Medulla oblongata (tissue), 1 donor: ENCODE measurements at regions not wholly inside any gene's neighbourhood (a gene's known extent, or its start where the extent isn't known, plus 50 kb on each side); places are given as distances from the start of the nearest gene placed in this dataset.

Source experiments
- DNase-seq: peaks from one replicate; pipeline ENCODE4 v3.0.0-alpha.2; 2015; ENCODE audit errors: extremely low spot score

DNA sequence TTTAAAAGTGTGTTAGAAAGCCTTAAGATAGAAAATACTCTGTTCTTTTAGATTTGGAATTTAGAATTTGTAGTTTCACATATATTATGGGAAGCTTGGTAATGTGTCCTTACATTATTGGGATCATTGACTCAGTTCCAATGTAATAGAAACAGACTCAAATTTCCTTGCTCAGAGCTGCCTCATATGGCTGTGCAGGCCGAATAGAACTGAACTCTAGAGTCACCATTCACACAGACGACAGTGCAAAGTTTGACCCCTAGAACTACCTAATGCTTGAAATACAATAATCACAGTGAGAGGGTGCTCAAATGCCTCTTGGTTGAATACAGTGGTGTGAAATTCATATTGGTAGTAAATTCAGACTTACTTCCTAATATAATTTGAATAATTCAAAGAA is 482.7 kb upstream of the CITED2 start:
- no peak for DNase-seq

DNA sequence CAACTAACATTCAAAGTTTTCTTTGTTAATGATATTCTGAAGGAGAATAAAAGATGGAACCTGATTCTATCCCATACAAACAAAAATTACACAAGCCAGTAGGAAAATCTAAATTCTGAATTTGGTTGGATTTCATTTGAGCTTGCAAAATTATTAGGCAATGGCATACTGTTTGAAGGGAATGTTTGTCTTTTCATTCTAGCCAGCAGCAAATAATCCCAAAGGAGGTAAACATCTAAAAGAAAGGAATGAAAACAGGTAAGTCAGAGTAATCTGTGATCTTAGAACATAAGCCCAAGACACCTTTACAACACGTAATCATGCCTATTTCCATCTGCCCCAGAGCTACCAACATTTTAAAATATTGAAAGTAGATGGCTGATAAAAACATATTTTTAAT is 482.1 kb upstream of the CITED2 start:
- no peak for DNase-seq

DNA sequence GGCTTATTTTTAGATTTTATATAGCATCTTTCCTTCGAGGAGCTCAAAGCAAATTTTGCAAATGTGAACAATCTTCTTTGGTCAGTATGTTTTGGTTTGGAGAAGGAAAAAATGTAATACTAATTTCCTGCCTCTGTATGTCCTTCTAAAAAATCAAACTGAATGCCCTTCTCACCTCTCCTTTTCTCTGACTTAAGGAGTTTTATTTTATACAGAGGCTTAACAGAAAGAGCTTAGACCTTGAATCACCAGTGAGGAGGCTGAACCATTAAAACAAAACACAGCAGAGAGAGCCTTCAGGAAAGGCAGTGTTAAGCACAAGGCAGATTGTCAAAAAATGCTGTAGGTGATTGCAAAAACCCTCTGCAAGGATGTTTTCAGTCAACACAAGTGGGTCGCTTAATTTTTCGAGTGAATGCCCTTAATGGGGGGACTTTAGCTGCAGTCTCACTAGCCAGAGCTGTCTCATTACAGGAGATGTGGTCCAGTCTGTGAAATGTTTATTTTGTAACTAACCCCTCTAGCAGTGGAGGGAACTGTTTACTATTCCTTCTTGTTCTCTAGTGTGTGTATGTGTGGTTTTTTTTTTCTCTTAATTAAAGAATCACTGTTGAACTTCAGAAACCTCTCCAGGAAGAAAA is 481.3 kb upstream of the CITED2 start:
- DNase-seq, result no peak

DNA sequence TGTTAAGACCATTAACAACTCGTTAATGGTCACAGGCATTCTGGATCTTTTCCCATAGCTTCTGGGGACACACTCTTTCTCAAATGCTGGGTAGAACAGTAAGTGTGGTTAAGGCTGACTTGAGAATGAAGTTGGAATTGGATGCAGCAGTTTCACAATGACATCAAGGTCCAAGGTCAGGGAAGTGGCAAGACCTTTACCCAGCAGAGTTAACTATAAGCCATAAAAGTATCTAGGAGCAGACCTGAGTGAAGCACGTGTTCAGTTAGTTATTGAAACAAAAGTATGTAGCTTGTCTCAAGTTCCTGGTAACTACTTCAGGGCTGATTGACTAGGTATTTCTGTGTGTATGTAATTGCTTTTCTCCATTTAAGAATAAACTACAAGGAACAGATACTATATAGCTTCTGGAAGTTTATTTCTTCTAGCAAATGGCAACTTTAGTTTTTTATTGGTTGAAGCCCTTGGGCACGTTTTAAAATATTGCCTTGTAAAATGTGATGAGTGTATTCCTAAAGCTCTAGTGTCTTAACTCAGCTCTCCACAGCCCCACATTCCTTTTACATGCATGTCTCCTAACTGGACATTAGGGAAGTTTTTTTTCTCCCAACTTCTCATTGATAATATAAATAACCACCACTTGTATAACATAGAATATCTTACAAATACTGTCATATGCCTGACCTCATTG is 479.0 kb upstream of the CITED2 start:
- DNase-seq, result no peak

DNA sequence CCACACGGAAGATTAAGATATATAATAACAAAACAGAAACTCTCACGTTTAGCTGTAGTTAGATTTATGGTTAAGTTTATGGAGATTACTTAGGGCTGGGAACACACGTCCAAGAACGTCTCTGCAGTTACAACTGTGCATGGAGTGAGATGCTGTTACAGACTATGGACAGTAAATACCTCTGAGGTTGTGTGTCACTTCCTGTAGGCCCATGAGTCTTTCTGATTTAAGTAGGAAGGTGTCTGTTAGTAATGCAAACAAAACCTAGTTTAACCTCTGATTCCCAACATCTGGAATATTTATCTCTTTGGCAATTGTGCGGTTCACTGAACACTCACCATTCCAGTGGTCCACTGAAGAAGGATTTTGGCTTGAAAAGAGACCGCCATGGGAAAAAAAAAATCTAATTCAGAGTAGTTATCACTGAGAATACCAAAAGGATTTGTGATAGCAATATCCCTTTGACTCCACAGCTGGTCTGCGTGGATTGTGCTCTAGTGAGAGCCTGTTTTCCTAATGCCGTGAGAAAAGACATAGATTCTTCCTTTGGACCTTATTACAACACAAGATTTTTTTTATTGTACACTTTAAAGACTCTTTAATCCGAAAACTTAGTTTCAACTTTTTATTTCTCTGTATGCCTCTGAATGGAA is 478.2 kb upstream of the CITED2 start:
- DNase-seq, result no peak

DNA sequence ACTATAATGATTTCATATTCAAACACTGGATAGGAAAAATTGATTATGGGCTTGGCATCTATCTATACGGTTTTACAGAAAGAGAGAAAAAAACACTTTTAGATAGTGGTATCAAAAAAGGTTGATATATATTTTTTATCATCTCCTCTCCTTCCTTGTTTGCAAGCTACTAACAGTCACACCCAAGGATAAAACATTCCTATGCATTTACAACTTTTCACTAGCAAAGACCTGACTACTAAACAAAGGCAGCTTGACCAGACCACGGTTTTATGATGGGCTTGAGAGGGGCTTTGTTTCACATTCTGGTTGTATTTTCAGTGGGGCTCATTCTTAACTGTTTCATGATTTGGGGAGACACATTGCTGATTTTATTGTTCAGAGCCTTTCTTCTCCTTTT is 477.6 kb upstream of the CITED2 start:
- DNase-seq, result no peak

DNA sequence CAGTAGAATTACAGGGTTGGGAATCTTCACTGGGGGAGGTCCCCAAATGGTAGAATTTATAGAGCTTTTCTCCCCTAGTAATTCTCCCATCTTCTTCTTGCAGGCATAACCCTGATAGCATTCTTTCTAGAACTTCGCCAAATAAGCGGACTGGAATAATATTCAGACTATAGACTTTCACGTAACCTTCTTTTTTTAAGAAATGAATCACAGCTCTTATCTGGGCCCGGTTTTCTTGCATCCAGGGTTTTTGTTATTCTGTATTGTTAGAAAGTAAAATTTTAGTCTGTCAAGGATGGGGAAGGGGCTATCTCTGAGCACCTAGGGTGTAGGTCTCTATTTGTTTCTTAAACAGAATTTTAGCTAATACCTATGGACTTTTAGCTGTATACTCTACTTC is 476.8 kb upstream of the CITED2 start:
- no peak for DNase-seq

DNA sequence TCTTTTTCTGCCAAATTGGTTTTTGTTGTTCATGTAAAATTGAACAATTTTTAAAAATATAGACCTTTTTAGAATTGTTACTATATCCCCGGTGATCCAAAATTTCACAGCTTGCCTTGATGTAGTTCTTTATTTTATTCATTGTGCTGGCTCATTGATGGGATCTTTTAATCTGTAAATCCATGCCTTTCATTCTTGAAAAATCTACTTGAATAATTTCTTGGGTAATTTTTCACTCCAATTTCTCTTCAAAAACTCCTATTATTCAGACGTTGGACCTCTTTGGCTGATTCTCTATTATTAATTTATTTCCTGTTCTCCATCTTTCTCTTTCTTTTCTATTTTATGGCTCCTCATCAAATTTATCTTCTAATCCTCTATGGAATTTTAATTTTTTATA is 476.1 kb upstream of the CITED2 start:
- DNase-seq, result no peak

DNA sequence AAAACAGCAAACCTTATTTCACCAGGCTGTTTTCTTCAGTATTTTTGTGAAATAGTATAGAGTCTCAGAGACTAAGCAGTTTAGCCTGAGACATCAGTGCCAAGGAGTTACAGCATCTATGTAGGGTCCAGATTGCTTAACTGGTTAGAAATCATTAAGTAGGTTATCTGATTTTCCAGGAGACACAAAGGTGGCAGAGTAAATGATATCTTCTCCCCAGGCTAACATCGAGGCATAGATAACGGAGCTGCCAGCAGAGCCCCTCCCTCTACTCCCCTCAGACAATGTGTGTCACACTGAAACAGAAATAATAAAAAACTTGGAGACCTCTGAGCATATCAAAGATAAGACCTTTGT is 473.0 kb upstream of the CITED2 start:
- no peak for DNase-seq

DNA sequence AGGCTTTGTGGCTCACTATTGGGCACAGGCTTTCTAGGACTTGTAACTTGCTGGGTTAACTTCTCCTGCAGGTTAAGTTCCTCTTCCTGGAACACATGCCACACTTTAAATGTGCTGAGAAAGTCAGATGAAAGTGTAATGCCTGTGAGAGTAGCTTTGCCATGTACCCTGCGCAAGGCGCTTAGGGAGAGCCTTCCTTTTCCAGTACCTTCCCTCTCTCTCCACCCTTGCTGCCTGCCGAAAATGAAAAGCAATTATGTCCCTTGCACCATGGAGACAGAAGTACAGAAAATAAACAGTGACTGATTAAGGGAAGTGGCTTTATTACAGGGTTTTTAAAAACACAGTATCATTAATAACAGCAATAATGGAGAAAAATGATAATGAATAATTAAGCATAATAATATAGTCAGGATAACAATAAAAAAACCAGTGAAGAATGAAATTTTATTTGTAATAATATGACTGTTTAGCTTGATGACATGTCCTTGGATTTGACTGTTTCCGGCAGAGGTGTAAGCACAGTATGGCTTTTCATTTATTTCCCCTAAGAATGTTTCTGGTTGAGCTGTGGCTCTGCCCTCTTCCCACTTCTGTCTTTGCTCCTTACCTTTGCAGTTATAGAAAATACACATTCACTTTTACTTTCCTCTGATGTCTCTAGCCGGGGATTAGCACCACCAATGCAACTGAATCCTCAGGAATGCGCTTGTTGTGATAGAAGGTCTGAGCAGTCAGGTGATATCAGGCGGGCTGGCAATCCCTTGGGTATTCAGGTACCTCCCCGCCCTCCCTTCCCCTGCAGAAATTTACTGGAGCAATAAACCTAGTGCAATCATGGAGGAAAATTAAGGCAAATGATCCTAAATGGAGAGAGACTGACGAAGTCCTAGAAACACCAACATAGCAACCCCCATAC is 472.3 kb upstream of the CITED2 start:
- peak; percentile 29 for DNase-seq

DNA sequence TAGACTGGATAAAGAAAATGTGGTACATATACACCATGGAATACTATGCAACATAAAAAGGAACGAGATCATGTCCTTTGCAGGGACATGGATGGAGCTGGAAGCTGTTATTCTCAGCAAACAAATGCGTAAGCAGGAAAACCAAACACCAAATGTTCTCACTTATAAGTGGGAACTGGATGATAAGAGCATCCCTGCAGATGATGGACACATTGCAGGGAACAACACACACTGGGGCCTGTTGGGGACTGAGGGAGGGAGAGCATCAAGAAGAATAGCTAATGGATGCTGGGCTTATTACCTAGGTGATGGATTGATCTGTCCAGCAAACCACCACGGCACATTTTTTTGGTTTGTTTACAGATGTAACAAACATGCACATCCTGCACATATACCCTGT is 470.5 kb upstream of the CITED2 start:
- no peak for DNase-seq

DNA sequence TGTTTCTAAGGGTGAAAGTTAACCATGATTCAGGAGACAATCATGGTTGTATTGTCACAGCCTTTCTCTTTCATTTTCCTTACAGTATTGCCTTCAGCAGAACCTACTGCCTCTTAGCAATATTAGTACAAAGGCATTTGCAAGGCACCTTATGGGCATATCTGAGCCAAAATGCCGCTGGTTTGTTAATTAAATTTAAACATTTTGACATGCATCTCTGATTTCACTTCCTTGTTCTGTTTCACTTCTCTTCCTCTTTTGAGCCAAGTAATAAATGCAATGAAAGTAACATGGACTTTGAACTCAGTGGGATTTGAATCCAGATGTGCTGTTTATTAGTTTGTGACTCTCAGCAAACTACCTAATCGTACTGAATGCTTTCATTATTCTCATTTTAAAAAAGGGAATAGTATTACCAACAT is 467.4 kb upstream of the CITED2 start:
- DNase-seq, result peak; percentile 53

DNA sequence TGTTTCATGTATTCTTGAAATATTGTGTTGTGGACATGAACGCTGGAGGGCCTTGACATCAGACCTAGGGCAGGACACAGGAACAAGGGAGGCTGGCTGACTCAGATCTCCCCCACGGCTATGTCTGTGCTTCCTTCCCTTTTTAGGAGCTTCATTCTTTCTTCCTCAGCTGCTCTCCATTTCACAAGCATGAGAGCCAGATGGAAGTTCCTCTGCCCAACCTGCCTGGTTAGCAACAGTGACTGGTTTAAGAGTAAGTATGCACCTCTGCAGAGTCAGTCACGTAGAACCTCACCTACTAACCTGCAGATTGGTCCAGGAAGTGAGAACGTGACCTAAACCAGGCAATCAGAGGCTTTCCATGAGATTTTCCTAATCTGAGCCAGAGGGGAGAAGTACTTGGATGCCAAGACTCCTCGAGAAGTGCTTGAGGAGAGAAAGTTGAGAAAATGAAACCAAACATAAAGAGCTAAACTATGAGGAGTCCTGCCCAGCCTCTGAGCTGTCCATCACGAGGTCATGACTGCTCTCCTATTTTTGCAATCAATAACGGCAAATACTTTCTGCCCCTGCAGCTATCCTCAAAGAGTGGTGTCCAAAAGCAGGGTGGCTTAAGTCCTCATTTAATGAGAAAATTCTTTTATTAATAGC is 465.2 kb upstream of the CITED2 start:
- peak; percentile 80 for DNase-seq

DNA sequence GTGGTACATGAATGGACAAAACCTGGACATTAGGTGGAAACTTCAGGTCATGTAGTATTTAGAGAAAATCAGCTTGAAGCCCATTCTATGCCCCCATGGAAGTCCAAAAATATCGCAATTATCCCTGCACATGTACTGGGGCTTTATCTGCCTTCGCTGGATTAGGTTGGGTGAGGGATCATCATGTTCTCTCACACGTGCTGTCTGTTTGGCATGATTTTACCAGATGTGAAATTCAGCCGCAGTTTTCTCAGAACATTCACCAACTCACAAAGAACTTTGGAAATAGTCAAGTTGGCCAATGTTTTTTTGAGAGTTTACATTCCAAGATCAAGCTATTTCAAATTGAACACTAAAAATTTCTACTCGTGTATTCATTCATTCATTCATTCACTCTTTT is 459.8 kb upstream of the CITED2 start:
- DNase-seq, result no peak

DNA sequence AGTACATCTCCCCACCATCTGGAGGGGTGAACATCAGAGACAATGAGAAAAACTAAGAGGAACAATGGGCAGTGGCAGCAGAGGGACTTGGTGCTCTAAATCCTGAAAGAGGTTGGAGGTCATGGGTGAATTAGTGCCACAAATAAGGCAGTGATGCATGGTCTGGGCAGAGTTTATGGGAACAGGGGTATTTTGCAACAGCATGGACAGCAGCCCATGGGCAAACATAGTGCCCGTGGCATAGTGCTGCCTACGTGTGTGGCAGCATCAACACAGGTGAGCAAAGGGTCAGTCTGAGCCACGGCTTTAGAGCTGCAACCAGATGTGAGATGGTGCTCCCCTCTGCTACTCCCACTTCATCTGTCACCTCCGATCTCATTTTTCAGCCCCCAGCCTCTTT is 459.1 kb upstream of the CITED2 start:
- no peak for DNase-seq

DNA sequence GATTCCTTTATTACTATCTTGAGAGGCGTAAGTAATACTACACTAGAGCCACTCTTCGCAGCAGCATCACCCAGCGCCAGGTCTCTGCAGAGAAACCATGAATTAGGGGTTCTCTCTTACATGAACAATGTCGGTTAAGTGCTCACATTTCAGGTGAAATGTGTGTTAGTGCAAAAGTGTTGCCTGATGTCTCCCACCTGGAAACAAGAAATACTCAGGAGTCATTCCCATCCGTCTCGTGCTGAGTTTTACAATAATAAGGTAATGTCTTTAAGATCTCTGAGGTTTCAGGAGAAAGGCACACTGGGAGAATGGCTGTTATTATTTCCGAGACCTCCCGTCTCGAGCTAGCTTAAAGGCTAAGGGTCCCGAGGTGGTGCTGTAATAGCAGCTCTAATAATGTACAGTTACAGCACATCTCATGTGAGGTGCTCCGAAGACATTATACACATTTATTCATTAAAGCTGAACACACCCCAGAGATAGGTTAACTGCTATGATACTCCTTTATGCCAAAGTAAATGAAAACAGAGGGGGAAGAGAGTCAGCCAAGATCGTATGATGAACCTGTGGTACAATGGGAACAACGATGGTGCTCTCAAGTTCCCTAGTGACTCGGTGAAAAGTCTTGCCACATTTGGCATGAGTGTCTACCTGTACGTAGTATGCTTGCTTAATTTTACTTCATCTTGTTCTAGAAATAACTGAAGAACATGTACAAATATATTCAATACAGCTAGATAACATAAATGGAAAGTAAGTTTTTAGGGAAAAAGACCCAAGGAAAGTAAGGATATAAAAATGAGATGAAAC is 458.3 kb upstream of the CITED2 start:
- DNase-seq, result no peak

DNA sequence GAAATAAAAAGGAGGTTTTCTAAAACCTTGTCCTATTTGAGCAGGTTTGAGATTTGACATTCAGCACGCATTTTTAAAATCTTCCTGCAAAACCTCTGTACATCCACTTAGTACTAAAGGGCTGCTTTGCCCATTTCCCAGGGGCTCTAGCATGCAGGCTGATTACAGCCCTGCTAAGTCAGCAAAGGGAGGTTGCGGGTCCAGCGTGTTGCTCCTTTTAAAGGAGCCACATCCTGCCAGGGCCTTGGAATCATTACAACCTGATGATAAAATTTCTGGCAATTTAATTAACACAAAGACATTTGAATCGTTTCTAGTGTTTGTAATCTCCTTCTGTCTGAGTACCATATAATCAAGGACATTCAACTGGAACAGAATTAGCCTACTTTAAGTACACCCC is 455.1 kb upstream of the CITED2 start:
- no peak for DNase-seq

DNA sequence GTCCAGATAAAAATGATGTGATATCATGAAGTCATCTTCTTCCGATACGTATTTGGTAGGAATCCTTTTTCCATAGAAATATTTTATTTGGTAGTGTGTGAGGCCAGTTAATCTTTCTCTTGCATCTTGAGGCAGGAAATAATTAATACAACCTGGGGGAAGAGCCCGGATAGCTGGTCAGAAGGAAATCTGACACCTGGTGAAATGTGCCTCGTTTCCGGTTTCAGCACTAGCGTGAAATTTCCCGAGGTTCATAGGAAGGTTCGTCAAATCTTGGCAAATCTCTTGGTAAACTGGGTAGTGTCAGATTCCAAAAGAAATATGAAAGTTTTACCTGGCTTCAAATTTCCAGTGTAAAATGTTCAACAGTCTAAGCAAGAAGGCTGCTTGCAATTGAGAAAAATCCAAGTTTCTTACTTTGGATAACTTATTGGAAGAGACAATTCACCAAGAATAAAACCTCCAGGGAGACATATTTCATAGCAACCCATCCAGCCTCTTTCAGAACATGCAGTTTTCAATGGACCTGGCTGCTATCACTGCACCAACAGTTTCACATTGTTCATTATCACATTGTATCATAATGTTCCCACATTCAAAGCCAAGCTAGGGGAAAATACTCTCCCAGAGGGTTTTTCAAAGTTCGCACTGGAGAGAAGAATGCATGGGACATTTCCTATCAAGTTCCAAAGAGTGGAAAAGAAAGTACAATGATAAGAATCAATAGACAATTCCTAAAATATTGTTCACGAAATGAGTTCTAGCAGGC is 454.5 kb upstream of the CITED2 start:
- DNase-seq, result no peak

DNA sequence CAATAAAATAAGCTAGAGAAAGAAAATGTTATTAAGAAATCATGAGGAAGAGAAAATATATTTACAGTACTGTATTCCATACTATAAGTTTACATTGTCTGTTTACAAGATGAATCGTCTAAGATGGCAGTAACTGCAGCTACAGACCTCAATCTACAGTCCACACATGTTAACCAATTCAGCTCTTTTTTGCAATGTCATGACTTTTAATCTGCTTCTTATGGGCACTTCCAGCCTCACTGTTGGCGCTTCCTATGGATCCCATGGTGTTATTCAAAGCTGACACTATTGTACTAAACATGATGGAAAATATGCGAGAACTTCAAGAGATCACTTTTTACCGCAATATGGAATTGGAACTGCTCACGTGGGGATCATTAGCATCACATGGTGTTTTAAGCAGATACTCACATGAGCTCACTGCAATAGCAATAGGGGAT is 451.5 kb upstream of the CITED2 start:
- DNase-seq, result no peak

DNA sequence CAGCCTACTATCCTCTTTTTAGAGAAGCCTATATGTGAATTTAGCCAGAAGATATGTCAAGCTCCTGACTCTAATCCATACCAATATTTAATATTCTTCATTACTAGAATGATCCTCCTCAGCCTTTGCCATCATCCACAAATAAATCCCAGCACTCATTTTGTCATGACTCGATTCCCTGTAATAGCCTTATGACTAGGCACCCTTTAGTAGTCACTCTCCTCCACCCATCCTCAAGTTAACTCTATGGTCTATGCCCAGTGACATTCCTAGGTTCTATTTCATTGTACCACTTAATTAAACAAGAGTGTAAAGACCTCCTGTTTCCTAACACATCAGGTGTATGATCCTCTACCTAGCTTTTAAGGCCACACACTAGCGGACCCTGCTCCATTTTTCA is 450.4 kb upstream of the CITED2 start:
- no peak for DNase-seq
